ENCODE measurements at regions not wholly inside any gene's neighbourhood (a gene's known extent, or its start where the extent isn't known, plus 50 kb on each side); places are given as distances from the start of the nearest gene placed in this dataset.

- over 99% methylated on average over 8 of the region's 8 CpGs for WGBS
- no peak overlapping the region for H4K91ac ChIP-seq (ENCODE audit: low read length)
Measured at GRCh38 chr12:22874151-22874550, 249.2 kb downstream of the ETNK1 start.

GRCh38 chr12:22876262-22876661 lies 251.3 kb downstream of the ETNK1 start:
- no peaks in the 10 kb centered on the region for H3K9me3 ChIP-seq (ENCODE audit: control insufficient read depth, low read length)
- H4K91ac ChIP-seq (ENCODE audit: low read length) = no peak overlapping the region
- H3K27ac ChIP-seq (ENCODE audit: low read length, poor library complexity, severe bottlenecking) = no peak overlapping the region
- no peak overlapping the region for H3K4ac ChIP-seq (ENCODE audit: low read depth in 1 of 2, low read length in 2 of 2)
- H3K4me3 ChIP-seq (ENCODE audit: insufficient read depth in 1 of 2, low read depth in 1 of 2, low read length in 2 of 2) = no peak overlapping the region
- H2BK15ac ChIP-seq (ENCODE audit: low read depth, poor library complexity, severe bottlenecking) = no peak overlapping the region
- no peaks in the 10 kb centered on the region for H3K4me1 ChIP-seq (ENCODE audit: control insufficient read depth, insufficient read depth, low read depth, low read length)
- no peaks in the 10 kb centered on the region for H3K27me3 ChIP-seq (ENCODE audit: control insufficient read depth in 1 of 2, insufficient read depth in 1 of 2, low read length in 2 of 2)
- H3K4me2 ChIP-seq (ENCODE audit: low read length, poor library complexity, severe bottlenecking) = no peak overlapping the region
- H2BK12ac ChIP-seq (ENCODE audit: low read length in 2 of 2) = no peak overlapping the region
- H2BK120ac ChIP-seq (ENCODE audit: low read depth, low read length) = no peak overlapping the region
- no peak overlapping the region for H3K18ac ChIP-seq (ENCODE audit: low read depth in 1 of 2, low read length in 2 of 2)
- H3K23ac ChIP-seq (ENCODE audit: low read length in 2 of 2) = no peak overlapping the region
- H2AFZ ChIP-seq (ENCODE audit: low read depth, low read length) = no peak overlapping the region
- no peaks in the 10 kb centered on the region for H3K79me1 ChIP-seq (replicated peaks; ENCODE audit: low read length, poor library complexity, severe bottlenecking)
- 97% methylated on average over 5 of the region's 5 CpGs for WGBS
- no peak overlapping the region for H3K9ac ChIP-seq (ENCODE audit: low read length)
- no peak overlapping the region for H2BK5ac ChIP-seq (ENCODE audit: low read depth, low read length, poor library complexity, severe bottlenecking)
- no peaks in the 10 kb centered on the region for H3K36me3 ChIP-seq (ENCODE audit: control insufficient read depth in 1 of 2, insufficient read depth in 2 of 2, low read depth in 1 of 2, low read length in 2 of 2)
- H3K14ac ChIP-seq (ENCODE audit: low read length in 2 of 2) = peak overlapping the region in 1 of 2 experiments; percentile 0
- H2AK5ac ChIP-seq (ENCODE audit: low read length, severe bottlenecking) = no peak overlapping the region
- DNase-seq = no peak
- H4K8ac ChIP-seq (ENCODE audit: low read length) = no peak overlapping the region

More at GRCh38 chr12:22874151-22874550, 249.2 kb downstream of the ETNK1 start:
- Histone ChIP-seq H3K14ac (ENCODE audit: low read length in 2 of 2) (no peak overlapping the region), H3K9me3 (ENCODE audit: control insufficient read depth, low read length) (no peaks in the 10 kb centered on the region), H2BK12ac (ENCODE audit: low read length in 2 of 2) (no peak overlapping the region), H3K36me3 (ENCODE audit: control insufficient read depth in 1 of 2, insufficient read depth in 2 of 2, low read depth in 1 of 2, low read length in 2 of 2) (no peaks in the 10 kb centered on the region), H3K79me1 (replicated peaks; ENCODE audit: low read length, poor library complexity, severe bottlenecking) (no peaks in the 10 kb centered on the region), H3K23ac (ENCODE audit: low read length in 2 of 2) (no peak overlapping the region), H2AK5ac (ENCODE audit: low read length, severe bottlenecking) (no peak overlapping the region), H4K8ac (ENCODE audit: low read length) (no peak overlapping the region), H3K9ac (ENCODE audit: low read length) (no peak overlapping the region), H2BK5ac (ENCODE audit: low read depth, low read length, poor library complexity, severe bottlenecking) (no peak overlapping the region), H3K4me2 (ENCODE audit: low read length, poor library complexity, severe bottlenecking) (no peak overlapping the region), H2BK15ac (ENCODE audit: low read depth, poor library complexity, severe bottlenecking) (no peak overlapping the region), H3K4me3 (ENCODE audit: insufficient read depth in 1 of 2, low read depth in 1 of 2, low read length in 2 of 2) (no peak overlapping the region), H2AFZ (ENCODE audit: low read depth, low read length) (no peak overlapping the region), H3K27ac (ENCODE audit: low read length, poor library complexity, severe bottlenecking) (no peak overlapping the region), H3K4me1 (ENCODE audit: control insufficient read depth, insufficient read depth, low read depth, low read length) (no peaks in the 10 kb centered on the region), H2BK120ac (ENCODE audit: low read depth, low read length) (no peak overlapping the region), H3K27me3 (ENCODE audit: control insufficient read depth in 1 of 2, insufficient read depth in 1 of 2, low read length in 2 of 2) (no peaks in the 10 kb centered on the region), H3K18ac (ENCODE audit: low read depth in 1 of 2, low read length in 2 of 2) (no peak overlapping the region), H3K4ac (ENCODE audit: low read depth in 1 of 2, low read length in 2 of 2) (no peak overlapping the region)
- DNase-seq = no peak

GRCh38 chr12:22879203-22879602 lies 254.2 kb downstream of the ETNK1 start:
- Histone ChIP-seq H4K8ac (ENCODE audit: low read length) (no peak overlapping the region), H4K91ac (ENCODE audit: low read length) (no peak overlapping the region), H3K36me3 (ENCODE audit: control insufficient read depth in 1 of 2, insufficient read depth in 2 of 2, low read depth in 1 of 2, low read length in 2 of 2) (no peaks in the 10 kb centered on the region), H2BK15ac (ENCODE audit: low read depth, poor library complexity, severe bottlenecking) (no peak overlapping the region), H3K27ac (ENCODE audit: low read length, poor library complexity, severe bottlenecking) (no peak overlapping the region), H3K27me3 (ENCODE audit: control insufficient read depth in 1 of 2, insufficient read depth in 1 of 2, low read length in 2 of 2) (no peaks in the 10 kb centered on the region), H2BK12ac (ENCODE audit: low read length in 2 of 2) (no peak overlapping the region), H3K4ac (ENCODE audit: low read depth in 1 of 2, low read length in 2 of 2) (no peak overlapping the region), H2AFZ (ENCODE audit: low read depth, low read length) (no peak overlapping the region), H3K23ac (ENCODE audit: low read length in 2 of 2) (no peak overlapping the region), H3K9me3 (ENCODE audit: control insufficient read depth, low read length) (no peaks in the 10 kb centered on the region), H3K14ac (ENCODE audit: low read length in 2 of 2) (no peak overlapping the region), H2AK5ac (ENCODE audit: low read length, severe bottlenecking) (no peak overlapping the region), H2BK5ac (ENCODE audit: low read depth, low read length, poor library complexity, severe bottlenecking) (no peak overlapping the region), H3K18ac (ENCODE audit: low read depth in 1 of 2, low read length in 2 of 2) (no peak overlapping the region), H2BK120ac (ENCODE audit: low read depth, low read length) (no peak overlapping the region), H3K4me1 (ENCODE audit: control insufficient read depth, insufficient read depth, low read depth, low read length) (no peaks in the 10 kb centered on the region), H3K9ac (ENCODE audit: low read length) (no peak overlapping the region), H3K79me1 (replicated peaks; ENCODE audit: low read length, poor library complexity, severe bottlenecking) (no peaks in the 10 kb centered on the region), H3K4me3 (ENCODE audit: insufficient read depth in 1 of 2, low read depth in 1 of 2, low read length in 2 of 2) (no peak overlapping the region), H3K4me2 (ENCODE audit: low read length, poor library complexity, severe bottlenecking) (no peak overlapping the region)
- no peak for DNase-seq
- WGBS = no CpG with 5 or more reads among the region's 1 CpG

GRCh38 chr12:22880331-22880730 lies 255.4 kb downstream of the ETNK1 start:
- H3K23ac ChIP-seq (ENCODE audit: low read length in 2 of 2) = no peak overlapping the region
- H3K14ac ChIP-seq (ENCODE audit: low read length in 2 of 2) = no peak overlapping the region
- H3K9ac ChIP-seq (ENCODE audit: low read length) = no peak overlapping the region
- H4K91ac ChIP-seq (ENCODE audit: low read length) = no peak overlapping the region
- no peak overlapping the region for H2BK15ac ChIP-seq (ENCODE audit: low read depth, poor library complexity, severe bottlenecking)
- no peak overlapping the region for H3K4me3 ChIP-seq (ENCODE audit: insufficient read depth in 1 of 2, low read depth in 1 of 2, low read length in 2 of 2)
- H3K79me1 ChIP-seq (replicated peaks; ENCODE audit: low read length, poor library complexity, severe bottlenecking) = no peaks in the 10 kb centered on the region
- no peak overlapping the region for H2BK12ac ChIP-seq (ENCODE audit: low read length in 2 of 2)
- H4K8ac ChIP-seq (ENCODE audit: low read length) = no peak overlapping the region
- no peak overlapping the region for H2AFZ ChIP-seq (ENCODE audit: low read depth, low read length)
- no peak overlapping the region for H3K27ac ChIP-seq (ENCODE audit: low read length, poor library complexity, severe bottlenecking)
- no peak overlapping the region for H2BK120ac ChIP-seq (ENCODE audit: low read depth, low read length)
- H3K9me3 ChIP-seq (ENCODE audit: control insufficient read depth, low read length) = no peaks in the 10 kb centered on the region
- no peak overlapping the region for H3K18ac ChIP-seq (ENCODE audit: low read depth in 1 of 2, low read length in 2 of 2)
- DNase-seq = no peak
- no peaks in the 10 kb centered on the region for H3K36me3 ChIP-seq (ENCODE audit: control insufficient read depth in 1 of 2, insufficient read depth in 2 of 2, low read depth in 1 of 2, low read length in 2 of 2)
- H3K4me2 ChIP-seq (ENCODE audit: low read length, poor library complexity, severe bottlenecking) = no peak overlapping the region
- no peak overlapping the region for H2AK5ac ChIP-seq (ENCODE audit: low read length, severe bottlenecking)
- H2BK5ac ChIP-seq (ENCODE audit: low read depth, low read length, poor library complexity, severe bottlenecking) = no peak overlapping the region
- H3K27me3 ChIP-seq (ENCODE audit: control insufficient read depth in 1 of 2, insufficient read depth in 1 of 2, low read length in 2 of 2) = no peaks in the 10 kb centered on the region
- no peaks in the 10 kb centered on the region for H3K4me1 ChIP-seq (ENCODE audit: control insufficient read depth, insufficient read depth, low read depth, low read length)
- no peak overlapping the region for H3K4ac ChIP-seq (ENCODE audit: low read depth in 1 of 2, low read length in 2 of 2)

Data from mesenchymal stem cell (in vitro differentiated cells and primary cell).